ENCODE measurements at regions not wholly inside any gene's neighbourhood (a gene's known extent, or its start where the extent isn't known, plus 50 kb on each side); places are given as distances from the start of the nearest gene placed in this dataset.

- TF ChIP-seq USF1 (CRISPR knock-in tag; IDR thresholded peaks at IDR 0.05) (no peak), ATF3 (IDR thresholded peaks at IDR 0.05) (no peak), ATF3 (CRISPR knock-in tag; conservative IDR thresholded peaks at IDR 0.05) (no peak), POLR2AphosphoS2 (IDR thresholded peaks at IDR 0.05; ENCODE audit: low read length) (no peak), ZNF165 (CRISPR knock-in tag; IDR thresholded peaks at IDR 0.05; ENCODE audit: borderline replicate concordance) (no peak), SMARCA4 (IDR thresholded peaks at IDR 0.05) (no peak), POLR2A (conservative IDR thresholded peaks at IDR 0.05) (no peak), SP2 (IDR thresholded peaks at IDR 0.05; ENCODE audit: extremely low read depth, low read depth, low read length, poor library complexity, severe bottlenecking) (no peak), ZNF140 (CRISPR knock-in tag; IDR thresholded peaks at IDR 0.05) (no peak), CEBPB (tag; IDR thresholded peaks at IDR 0.05) (no peak)
Measured at GRCh38 chr2:79394485-79394859, 118.4 kb upstream of the CTNNA2 start.
